ENCODE measurements at regions not wholly inside any gene's neighbourhood (a gene's known extent, or its start where the extent isn't known, plus 50 kb on each side); places are given as distances from the start of the nearest gene placed in this dataset.

DNA sequence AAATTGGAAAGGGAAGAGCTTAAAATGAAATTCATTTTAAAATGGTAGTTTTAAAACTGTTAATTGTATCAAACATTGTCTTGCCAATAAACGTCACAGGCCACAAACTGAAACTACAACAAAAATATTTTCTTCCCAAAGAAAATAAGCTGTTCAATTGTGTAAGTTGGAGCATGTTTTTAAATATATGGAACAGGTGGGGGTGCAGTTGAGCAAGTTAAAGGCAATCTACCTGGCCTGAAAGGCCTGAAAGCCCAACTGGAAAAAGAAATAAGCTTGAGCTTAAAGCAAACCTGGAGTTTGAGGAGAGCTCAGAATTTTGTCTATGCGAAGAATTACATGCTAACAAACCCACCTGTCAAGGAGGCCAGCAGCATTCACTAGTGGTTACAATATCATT, 439.5 kb downstream of the ACTL7B start:
- Histone ChIP-seq H3K4me3 (ENCODE audit: low read depth in 1 of 2, low read length in 2 of 2) (no peak overlapping the region), H3K27ac (ENCODE audit: low read length) (no peak overlapping the region), H3K36me3 (ENCODE audit: control insufficient read depth in 1 of 2, insufficient read depth in 2 of 2, low read length in 2 of 2) (no peaks in the 10 kb centered on the region), H3K27me3 (ENCODE audit: low read depth, low read length) (no peaks in the 10 kb centered on the region), H3K9me3 (ENCODE audit: control insufficient read depth in 1 of 2, low read length in 2 of 2) (no peaks in the 10 kb centered on the region), H3K4me1 (ENCODE audit: control insufficient read depth in 1 of 2, insufficient read depth in 2 of 2, low read length in 2 of 2) (no peaks in the 10 kb centered on the region)

- Histone ChIP-seq H3K4me3 (ENCODE audit: low read depth in 1 of 2, low read length in 2 of 2) (no peak overlapping the region), H3K4me1 (ENCODE audit: control insufficient read depth in 1 of 2, insufficient read depth in 2 of 2, low read length in 2 of 2) (no peaks in the 10 kb centered on the region), H3K27me3 (ENCODE audit: low read depth, low read length) (no peaks in the 10 kb centered on the region), H3K9me3 (ENCODE audit: control insufficient read depth in 1 of 2, low read length in 2 of 2) (no peaks in the 10 kb centered on the region), H3K27ac (ENCODE audit: low read length) (no peak overlapping the region), H3K36me3 (ENCODE audit: control insufficient read depth in 1 of 2, insufficient read depth in 2 of 2, low read length in 2 of 2) (no peaks in the 10 kb centered on the region)
Measured at GRCh38 chr9:108413809-108414208, 442.0 kb downstream of the ACTL7B start.

DNA sequence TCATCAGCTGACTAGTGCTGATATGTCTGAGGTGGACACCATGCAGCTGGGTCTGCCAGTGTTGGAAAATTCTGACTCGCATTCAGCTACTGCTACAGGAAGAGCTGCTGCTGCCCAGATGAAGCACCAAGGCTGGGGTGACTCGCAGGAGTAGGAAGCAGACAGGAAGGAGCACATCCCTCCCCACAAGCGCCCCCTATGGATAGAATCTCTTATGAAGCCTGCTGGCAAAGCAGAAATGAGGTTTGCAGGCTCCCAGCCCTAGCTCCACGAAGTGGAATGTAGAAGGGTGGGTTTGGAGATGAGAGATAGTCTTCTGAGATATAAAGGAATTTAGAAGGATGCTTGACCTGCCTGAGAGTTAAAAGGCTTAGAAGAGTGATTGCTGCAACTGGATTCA, 443.0 kb downstream of the ACTL7B start:
- Histone ChIP-seq H3K36me3 (ENCODE audit: control insufficient read depth in 1 of 2, insufficient read depth in 2 of 2, low read length in 2 of 2) (no peaks in the 10 kb centered on the region), H3K4me1 (ENCODE audit: control insufficient read depth in 1 of 2, insufficient read depth in 2 of 2, low read length in 2 of 2) (no peaks in the 10 kb centered on the region), H3K27me3 (ENCODE audit: low read depth, low read length) (no peaks in the 10 kb centered on the region), H3K27ac (ENCODE audit: low read length) (no peak overlapping the region), H3K4me3 (ENCODE audit: low read depth in 1 of 2, low read length in 2 of 2) (no peak overlapping the region), H3K9me3 (ENCODE audit: control insufficient read depth in 1 of 2, low read length in 2 of 2) (no peaks in the 10 kb centered on the region)

- Histone ChIP-seq H3K4me1 (ENCODE audit: control insufficient read depth in 1 of 2, insufficient read depth in 2 of 2, low read length in 2 of 2) (no peaks in the 10 kb centered on the region), H3K27ac (ENCODE audit: low read length) (no peak overlapping the region), H3K36me3 (ENCODE audit: control insufficient read depth in 1 of 2, insufficient read depth in 2 of 2, low read length in 2 of 2) (no peaks in the 10 kb centered on the region), H3K9me3 (ENCODE audit: control insufficient read depth in 1 of 2, low read length in 2 of 2) (no peaks in the 10 kb centered on the region), H3K27me3 (ENCODE audit: low read depth, low read length) (no peaks in the 10 kb centered on the region), H3K4me3 (ENCODE audit: low read depth in 1 of 2, low read length in 2 of 2) (no peak overlapping the region)
Measured at GRCh38 chr9:108411632-108412031, 444.2 kb downstream of the ACTL7B start.

- no peak overlapping the region for H3K4me3 ChIP-seq (ENCODE audit: low read depth in 1 of 2, low read length in 2 of 2)
- H3K4me1 ChIP-seq (ENCODE audit: control insufficient read depth in 1 of 2, insufficient read depth in 2 of 2, low read length in 2 of 2): no peaks in the 10 kb centered on the region
Measured at GRCh38 chr9:108410161-108410560, 445.6 kb downstream of the ACTL7B start.

GRCh38 chr9:108400297-108400696, 455.5 kb downstream of the ACTL7B start:
- peaks cover 0 to 7% of the 10 kb centered on the region in 2 donors for H3K9me3 ChIP-seq (ENCODE audit: control insufficient read depth in 1 of 2, low read length in 2 of 2)
- H3K27me3 ChIP-seq (ENCODE audit: low read depth, low read length): no peaks in the 10 kb centered on the region
- H3K4me3 ChIP-seq (ENCODE audit: low read depth in 1 of 2, low read length in 2 of 2): no peak overlapping the region
- H3K36me3 ChIP-seq (ENCODE audit: control insufficient read depth in 1 of 2, insufficient read depth in 2 of 2, low read length in 2 of 2): no peaks in the 10 kb centered on the region
- H3K4me1 ChIP-seq (ENCODE audit: control insufficient read depth in 1 of 2, insufficient read depth in 2 of 2, low read length in 2 of 2): no peaks in the 10 kb centered on the region
- H3K27ac ChIP-seq (ENCODE audit: low read length): no peak overlapping the region

More at GRCh38 chr9:108410161-108410560, 445.6 kb downstream of the ACTL7B start:
- Histone ChIP-seq H3K27me3 (ENCODE audit: low read depth, low read length) (no peaks in the 10 kb centered on the region), H3K9me3 (ENCODE audit: control insufficient read depth in 1 of 2, low read length in 2 of 2) (no peaks in the 10 kb centered on the region), H3K27ac (ENCODE audit: low read length) (no peak overlapping the region), H3K36me3 (ENCODE audit: control insufficient read depth in 1 of 2, insufficient read depth in 2 of 2, low read length in 2 of 2) (no peaks in the 10 kb centered on the region)

DNA sequence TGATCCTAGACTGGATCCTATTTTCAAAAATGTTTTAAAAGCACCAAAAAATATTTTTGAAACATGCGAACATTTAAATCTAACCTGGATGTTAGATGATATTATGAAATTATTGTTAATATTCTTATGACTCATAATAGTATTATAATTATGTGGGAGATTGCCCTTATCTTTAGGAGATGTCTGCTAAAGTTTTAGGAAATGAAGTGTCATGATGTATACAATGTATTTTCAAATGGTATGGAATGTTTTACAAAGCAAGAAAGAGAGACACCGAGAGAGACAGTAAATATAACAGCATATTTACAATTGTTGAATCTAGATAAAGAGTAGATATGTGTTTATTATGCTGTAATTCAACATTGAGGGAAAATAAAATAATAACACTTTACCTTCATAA, 455.9 kb downstream of the ACTL7B start:
- no peak overlapping the region for H3K4me3 ChIP-seq (ENCODE audit: low read depth in 1 of 2, low read length in 2 of 2)

GRCh38 chr9:108397286-108397685, 458.5 kb downstream of the ACTL7B start:
- H3K4me3 ChIP-seq (ENCODE audit: low read depth in 1 of 2, low read length in 2 of 2): no peak overlapping the region
- H3K27ac ChIP-seq (ENCODE audit: low read length): no peak overlapping the region
- H3K4me1 ChIP-seq (ENCODE audit: control insufficient read depth in 1 of 2, insufficient read depth in 2 of 2, low read length in 2 of 2): no peaks in the 10 kb centered on the region
- no peaks in the 10 kb centered on the region for H3K36me3 ChIP-seq (ENCODE audit: control insufficient read depth in 1 of 2, insufficient read depth in 2 of 2, low read length in 2 of 2)
- H3K9me3 ChIP-seq (ENCODE audit: control insufficient read depth in 1 of 2, low read length in 2 of 2): peaks cover 0 to 7% of the 10 kb centered on the region in 2 donors
- no peaks in the 10 kb centered on the region for H3K27me3 ChIP-seq (ENCODE audit: low read depth, low read length)

More for the DNA sequence above, 455.9 kb downstream of the ACTL7B start:
- peaks cover 0 to 7% of the 10 kb centered on the region in 2 donors for H3K9me3 ChIP-seq (ENCODE audit: control insufficient read depth in 1 of 2, low read length in 2 of 2)
- no peaks in the 10 kb centered on the region for H3K4me1 ChIP-seq (ENCODE audit: control insufficient read depth in 1 of 2, insufficient read depth in 2 of 2, low read length in 2 of 2)
- no peaks in the 10 kb centered on the region for H3K36me3 ChIP-seq (ENCODE audit: control insufficient read depth in 1 of 2, insufficient read depth in 2 of 2, low read length in 2 of 2)
- no peaks in the 10 kb centered on the region for H3K27me3 ChIP-seq (ENCODE audit: low read depth, low read length)
- no peak overlapping the region for H3K27ac ChIP-seq (ENCODE audit: low read length)

DNA sequence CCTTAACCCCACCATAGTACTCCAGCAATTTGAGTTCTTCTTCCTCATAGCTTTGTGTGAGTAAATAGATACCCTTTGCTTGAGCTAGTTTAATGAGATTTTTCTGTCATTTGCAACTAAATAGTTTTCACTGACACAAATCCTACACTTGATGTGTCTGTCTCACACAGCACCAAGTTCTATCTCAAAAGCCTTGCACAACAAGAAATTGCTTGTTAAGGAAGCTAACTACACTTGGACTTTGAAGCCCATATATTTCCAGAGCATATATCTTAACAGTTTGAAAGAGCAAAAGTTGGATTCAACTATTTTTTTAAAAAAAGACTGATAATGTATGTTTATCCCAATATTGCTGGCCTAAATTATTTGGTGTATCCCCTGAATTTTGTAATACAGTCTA, 459.2 kb downstream of the ACTL7B start:
- no peaks in the 10 kb centered on the region for H3K27me3 ChIP-seq (ENCODE audit: low read depth, low read length)
- no peaks in the 10 kb centered on the region for H3K36me3 ChIP-seq (ENCODE audit: control insufficient read depth in 1 of 2, insufficient read depth in 2 of 2, low read length in 2 of 2)
- H3K27ac ChIP-seq (ENCODE audit: low read length): no peak overlapping the region
- H3K4me1 ChIP-seq (ENCODE audit: control insufficient read depth in 1 of 2, insufficient read depth in 2 of 2, low read length in 2 of 2): no peaks in the 10 kb centered on the region
- peaks cover 0 to 7% of the 10 kb centered on the region in 2 donors for H3K9me3 ChIP-seq (ENCODE audit: control insufficient read depth in 1 of 2, low read length in 2 of 2)
- H3K4me3 ChIP-seq (ENCODE audit: low read depth in 1 of 2, low read length in 2 of 2): no peak overlapping the region

GRCh38 chr9:108396193-108396592, 459.6 kb downstream of the ACTL7B start:
- Histone ChIP-seq H3K4me3 (ENCODE audit: low read depth in 1 of 2, low read length in 2 of 2) (no peak overlapping the region), H3K36me3 (ENCODE audit: control insufficient read depth in 1 of 2, insufficient read depth in 2 of 2, low read length in 2 of 2) (no peaks in the 10 kb centered on the region), H3K9me3 (ENCODE audit: control insufficient read depth in 1 of 2, low read length in 2 of 2) (peaks cover 0 to 7% of the 10 kb centered on the region in 2 donors), H3K27me3 (ENCODE audit: low read depth, low read length) (no peaks in the 10 kb centered on the region), H3K4me1 (ENCODE audit: control insufficient read depth in 1 of 2, insufficient read depth in 2 of 2, low read length in 2 of 2) (no peaks in the 10 kb centered on the region), H3K27ac (ENCODE audit: low read length) (no peak overlapping the region)

DNA sequence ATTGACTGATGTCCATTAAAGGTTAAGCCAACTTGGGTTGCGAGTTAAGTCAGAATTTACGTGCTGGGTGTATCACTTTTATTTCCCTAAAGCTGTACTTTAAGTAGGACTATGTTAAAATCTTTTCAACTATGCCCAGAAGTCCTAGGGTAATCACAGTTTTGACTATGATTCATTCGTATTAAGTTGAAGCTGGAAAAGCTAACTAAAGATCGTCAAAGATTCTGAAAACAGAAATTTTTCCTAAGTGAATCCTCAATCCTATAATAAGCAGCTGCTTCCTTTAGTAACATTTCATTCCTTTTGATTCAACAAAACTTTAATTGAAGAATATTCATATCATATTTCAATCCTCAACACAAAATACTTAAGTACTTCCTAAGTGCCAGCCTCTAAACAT, 460.4 kb downstream of the ACTL7B start:
- peaks cover 0 to 7% of the 10 kb centered on the region in 2 donors for H3K9me3 ChIP-seq (ENCODE audit: control insufficient read depth in 1 of 2, low read length in 2 of 2)
- H3K27me3 ChIP-seq (ENCODE audit: low read depth, low read length): no peaks in the 10 kb centered on the region
- no peaks in the 10 kb centered on the region for H3K36me3 ChIP-seq (ENCODE audit: control insufficient read depth in 1 of 2, insufficient read depth in 2 of 2, low read length in 2 of 2)
- H3K4me3 ChIP-seq (ENCODE audit: low read depth in 1 of 2, low read length in 2 of 2): no peak overlapping the region
- H3K4me1 ChIP-seq (ENCODE audit: control insufficient read depth in 1 of 2, insufficient read depth in 2 of 2, low read length in 2 of 2): no peaks in the 10 kb centered on the region
- no peak overlapping the region for H3K27ac ChIP-seq (ENCODE audit: low read length)

GRCh38 chr9:108394726-108395125, 461.1 kb downstream of the ACTL7B start:
- no peaks in the 10 kb centered on the region for H3K36me3 ChIP-seq (ENCODE audit: control insufficient read depth in 1 of 2, insufficient read depth in 2 of 2, low read length in 2 of 2)

More at GRCh38 chr9:108394726-108395125, 461.1 kb downstream of the ACTL7B start:
- H3K4me3 ChIP-seq (ENCODE audit: low read depth in 1 of 2, low read length in 2 of 2): no peak overlapping the region
- H3K27me3 ChIP-seq (ENCODE audit: low read depth, low read length): no peaks in the 10 kb centered on the region
- H3K4me1 ChIP-seq (ENCODE audit: control insufficient read depth in 1 of 2, insufficient read depth in 2 of 2, low read length in 2 of 2): no peaks in the 10 kb centered on the region
- peaks cover 0 to 7% of the 10 kb centered on the region in 2 donors for H3K9me3 ChIP-seq (ENCODE audit: control insufficient read depth in 1 of 2, low read length in 2 of 2)
- no peak overlapping the region for H3K27ac ChIP-seq (ENCODE audit: low read length)
